ENCODE measurements at regions not wholly inside any gene's neighbourhood (a gene's known extent, or its start where the extent isn't known, plus 50 kb on each side); places are given as distances from the start of the nearest gene placed in this dataset.
"Not testable (repeated sequence)": the region's sequence is repeated elsewhere in the genome, so short reads cannot be mapped to it uniquely, and the experiment has no call there.

DNA sequence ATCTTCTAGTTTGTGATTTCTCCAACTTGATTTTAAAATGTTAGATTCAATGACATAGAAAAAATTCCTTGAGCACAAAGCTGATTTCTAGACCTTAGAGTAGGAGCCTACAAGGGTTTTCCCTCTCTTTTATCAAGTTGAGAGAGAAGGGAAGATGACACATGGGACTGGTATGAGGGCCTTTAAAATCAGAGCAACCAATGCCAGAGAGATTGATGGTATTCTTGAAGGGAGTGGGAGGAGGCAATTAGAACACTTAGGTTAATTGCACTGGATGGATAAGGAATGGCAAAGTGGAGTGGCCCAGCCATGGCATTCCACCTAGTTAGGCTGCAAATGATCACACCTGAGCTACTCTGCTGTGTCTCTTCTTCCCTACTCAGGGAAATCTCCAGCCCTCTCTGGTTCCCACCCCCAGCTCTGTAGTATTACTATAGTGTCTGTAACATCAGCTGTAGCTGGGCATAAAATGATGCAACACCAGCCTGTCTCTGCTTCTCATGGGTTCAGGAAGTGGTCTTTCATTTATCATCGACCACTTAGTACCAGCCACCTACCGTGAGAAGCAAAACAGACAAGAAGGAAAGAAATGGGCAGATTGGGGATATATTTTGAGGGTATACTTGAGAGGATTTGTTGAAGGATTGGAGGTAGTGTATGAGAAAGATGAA is 333.6 kb downstream of the DLEU7 start:
- Mint-ChIP-seq H3K9me3 (ENCODE audit: unreplicated experiment) (no peaks in the 10 kb centered on the region), H3K4me1 (ENCODE audit: insufficient read depth, unreplicated experiment) (no peaks in the 10 kb centered on the region), H3K36me3 (ENCODE audit: insufficient read depth, unreplicated experiment) (no peaks in the 10 kb centered on the region), H3K4me3 (ENCODE audit: unreplicated experiment) (no peak overlapping the region), H3K27me3 (ENCODE audit: insufficient read depth, unreplicated experiment) (no peaks in the 10 kb centered on the region), H3K27ac (ENCODE audit: low read depth, unreplicated experiment) (no peak overlapping the region)
- POLR2A ChIA-PET: interaction anchor here (1.2 kb wide), 1 partner anchor 12 kb away, joined by 3 read pairs; no protein-coding TSS in a partner anchor
- intact Hi-C loops (cut with micrococcal nuclease): no loop called here
- no peak for TF ChIP-seq CTCF (IDR thresholded peaks at IDR 0.05; ENCODE audit: unreplicated experiment)
- no TSS peak for BruUV-seq (replicated peaks)
- CTCF ChIA-PET: interaction anchor here (0.6 to 0.7 kb wide), 2 partner anchors 19 to 1102 kb away, joined by 3 to 4 read pairs; no protein-coding TSS in a partner anchor
- DNase-seq (ENCODE audit: unreplicated experiment): no peak

DNA sequence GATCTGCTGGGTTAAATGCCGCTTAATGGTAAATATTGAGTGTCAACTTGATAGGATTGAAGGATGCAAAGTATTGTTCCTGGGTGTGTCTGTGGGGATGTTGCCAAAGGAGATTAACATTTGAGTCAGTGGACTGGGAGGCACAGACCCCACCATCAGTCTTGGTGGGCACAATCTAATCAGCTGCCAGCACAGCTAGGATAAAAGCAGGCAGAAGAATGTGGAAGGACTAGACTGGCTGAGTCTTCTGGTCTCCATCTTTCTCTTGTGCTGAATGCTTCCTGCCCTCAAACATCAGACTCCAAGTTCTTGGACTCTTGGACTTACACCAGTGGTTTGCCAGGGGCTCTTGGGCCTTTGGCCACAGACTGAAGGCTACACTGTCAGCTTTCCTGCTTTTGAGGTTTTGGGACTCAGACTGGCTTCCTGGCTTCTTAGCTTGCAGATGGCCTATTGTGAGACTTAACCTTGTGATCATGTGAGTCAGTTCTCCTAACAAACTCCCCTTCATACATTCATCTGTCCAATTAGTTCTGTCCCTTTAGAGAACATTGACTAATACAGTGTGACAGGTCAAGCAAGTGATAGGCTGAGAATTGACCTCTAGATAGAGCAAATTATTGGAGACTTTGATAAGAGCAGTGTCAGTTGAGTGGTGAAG is 332.5 kb downstream of the DLEU7 start:
- H3K4me1 Mint-ChIP-seq (ENCODE audit: insufficient read depth, unreplicated experiment); H3K27me3 Mint-ChIP-seq (ENCODE audit: insufficient read depth, unreplicated experiment); CTCF ChIA-PET; BruUV-seq (replicated peaks); intact Hi-C loops (cut with micrococcal nuclease); H3K27ac Mint-ChIP-seq (ENCODE audit: low read depth, unreplicated experiment); DNase-seq (ENCODE audit: unreplicated experiment); H3K4me3 Mint-ChIP-seq (ENCODE audit: unreplicated experiment); POLR2A ChIA-PET; H3K9me3 Mint-ChIP-seq (ENCODE audit: unreplicated experiment); H3K36me3 Mint-ChIP-seq (ENCODE audit: insufficient read depth, unreplicated experiment): not testable (repeated sequence)

DNA sequence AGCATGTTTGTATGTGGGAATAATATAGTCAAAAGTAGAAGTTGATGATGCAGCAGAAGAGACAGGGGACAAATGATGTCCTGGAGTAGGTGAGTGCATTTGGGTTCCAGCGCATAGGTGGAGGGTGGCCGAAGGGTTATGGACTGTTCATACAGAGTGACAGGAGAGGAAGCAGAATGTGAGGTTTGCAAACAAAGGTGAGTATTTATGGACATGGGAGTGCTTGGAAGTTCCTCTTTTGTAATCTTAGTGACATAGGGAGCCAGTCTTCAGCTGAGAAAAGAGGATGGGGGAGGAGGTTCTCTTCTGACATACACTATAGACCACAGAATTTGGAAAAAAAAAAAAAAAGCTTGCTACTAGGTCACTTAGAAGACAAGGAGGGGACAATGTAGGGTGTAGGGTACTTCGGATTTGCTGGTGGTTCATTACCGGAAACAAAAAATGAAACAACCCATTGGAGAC is 331.6 kb downstream of the DLEU7 start:
- intact Hi-C loops (cut with micrococcal nuclease): no loop called here
- Mint-ChIP-seq H3K4me3 (ENCODE audit: unreplicated experiment) (no peak overlapping the region), H3K27me3 (ENCODE audit: insufficient read depth, unreplicated experiment) (no peaks in the 10 kb centered on the region), H3K27ac (ENCODE audit: low read depth, unreplicated experiment) (no peak overlapping the region), H3K4me1 (ENCODE audit: insufficient read depth, unreplicated experiment) (no peaks in the 10 kb centered on the region), H3K36me3 (ENCODE audit: insufficient read depth, unreplicated experiment) (no peaks in the 10 kb centered on the region), H3K9me3 (ENCODE audit: unreplicated experiment) (no peaks in the 10 kb centered on the region)
- CTCF ChIA-PET: interaction anchor here (0.6 to 1.3 kb wide), 2 partner anchors 16 to 74 kb away, joined by 3 to 4 read pairs; no protein-coding TSS in a partner anchor
- no peak for DNase-seq (ENCODE audit: unreplicated experiment)
- POLR2A ChIA-PET: interaction anchor here (0.6 to 0.7 kb wide), 3 partner anchors 10 to 714 kb away, joined by 3 to 5 read pairs (median 3); no protein-coding TSS in a partner anchor
- TF ChIP-seq CTCF (IDR thresholded peaks at IDR 0.05; ENCODE audit: unreplicated experiment): no peak
- no TSS peak for BruUV-seq (replicated peaks)

- Mint-ChIP-seq H3K9me3 (ENCODE audit: unreplicated experiment) (no peaks in the 10 kb centered on the region), H3K4me1 (ENCODE audit: insufficient read depth, unreplicated experiment) (no peaks in the 10 kb centered on the region), H3K27ac (ENCODE audit: low read depth, unreplicated experiment) (no peak overlapping the region), H3K36me3 (ENCODE audit: insufficient read depth, unreplicated experiment) (no peaks in the 10 kb centered on the region), H3K27me3 (ENCODE audit: insufficient read depth, unreplicated experiment) (no peaks in the 10 kb centered on the region), H3K4me3 (ENCODE audit: unreplicated experiment) (no peak overlapping the region)
- intact Hi-C loops (cut with micrococcal nuclease): no loop called here
- CTCF ChIA-PET: interaction anchor here (1.3 kb wide), 1 partner anchor 16 kb away, joined by 3 read pairs; no protein-coding TSS in a partner anchor
- TF ChIP-seq CTCF (IDR thresholded peaks at IDR 0.05; ENCODE audit: unreplicated experiment): no peak
- POLR2A ChIA-PET: interaction anchor here (0.7 to 1.0 kb wide), 4 partner anchors 9 to 17 kb away, joined by 3 to 5 read pairs (median 3); no protein-coding TSS in a partner anchor
- BruUV-seq (replicated peaks): no TSS peak
- no peak for DNase-seq (ENCODE audit: unreplicated experiment)
These were observed 330.8 kb downstream of the DLEU7 start for GRCh38 chr13:50512474-50513299.
